HepG2 (cell line): ENCODE measurements at regions not wholly inside any gene's neighbourhood (a gene's known extent, or its start where the extent isn't known, plus 50 kb on each side); places are given as distances from the start of the nearest gene placed in this dataset.

Source experiments
- BCL3 ChIP-seq: sonication (generic); formaldehyde crosslinking; IDR thresholded peaks from 2 replicates; pipeline ENCODE4 v1.5.1; 2020; ENCODE audit warnings: mild to moderate bottlenecking, missing genetic modification reagents, moderate library complexity
- CTCF ChIP-seq: sonication (generic); formaldehyde crosslinking; IDR thresholded peaks from 2 replicates; pipeline ENCODE4 v1.5.0; 2020; ENCODE audit warnings: mild to moderate bottlenecking, missing genetic modification reagents, moderate library complexity
- GTF3A ChIP-seq: sonication (generic); formaldehyde crosslinking; conservative IDR thresholded peaks from 2 replicates; pipeline ENCODE4 v1.4.0; 2020; ENCODE audit warnings: mild to moderate bottlenecking, missing genetic modification reagents
- IKZF4 ChIP-seq: sonication (generic); formaldehyde crosslinking; IDR thresholded peaks from 2 replicates; pipeline ENCODE4 v1.5.1; 2020; ENCODE audit warnings: borderline replicate concordance, mild to moderate bottlenecking, low read depth, missing genetic modification reagents; ENCODE audit errors: not compliant biosample characterization
- IRF9 ChIP-seq: sonication (generic); formaldehyde crosslinking; IDR thresholded peaks from 2 replicates; pipeline ENCODE4 v1.8.0; 2022; ENCODE audit warnings: missing genetic modification reagents, mild to moderate bottlenecking, borderline replicate concordance
- MIER2 ChIP-seq: IDR thresholded peaks from 2 replicates; pipeline ENCODE4 v1.6.1; 2016; ENCODE audit warnings: missing biosample characterization, missing genetic modification reagents
- NR2F6 ChIP-seq, 2 experiments: IDR thresholded peaks; 2 replicates each; pipeline ENCODE4 v1.6.1; 2016; ENCODE audit warnings: antibody characterized with exemption in 1 of 2, mild to moderate bottlenecking in 1 of 2
- TRIM22 ChIP-seq: fragments of 450-650 bp; IDR thresholded peaks from 2 replicates; pipeline ENCODE4 v1.6.1; 2017
- ZBTB21 ChIP-seq: sonication (generic); formaldehyde crosslinking; IDR thresholded peaks from 2 replicates; pipeline ENCODE4 v1.4.0; 2020; ENCODE audit warnings: missing genetic modification reagents
- ZNF230 ChIP-seq: sonication (generic); formaldehyde crosslinking; IDR thresholded peaks from 2 replicates; pipeline ENCODE4 v1.4.0; 2020; ENCODE audit warnings: mild to moderate bottlenecking, missing genetic modification reagents
- ZNF567 ChIP-seq: sonication (generic); formaldehyde crosslinking; IDR thresholded peaks from 2 replicates; pipeline ENCODE4 v1.8.1; 2023; ENCODE audit warnings: mild to moderate bottlenecking, missing genetic modification reagents, borderline replicate concordance
- ZNF589 ChIP-seq: sonication (generic); formaldehyde crosslinking; conservative IDR thresholded peaks from 2 replicates; pipeline ENCODE4 v1.8.0; 2022; ENCODE audit warnings: mild to moderate bottlenecking, moderate library complexity, missing genetic modification reagents
- ZNF615 ChIP-seq: sonication (generic); formaldehyde crosslinking; IDR thresholded peaks from 2 replicates; pipeline ENCODE4 v1.5.0; 2020; ENCODE audit warnings: mild to moderate bottlenecking, missing genetic modification reagents, borderline replicate concordance
- ZNF704 ChIP-seq: sonication (generic); formaldehyde crosslinking; IDR thresholded peaks from 2 replicates; pipeline ENCODE4 v1.8.1; 2023; ENCODE audit warnings: mild to moderate bottlenecking, inconsistent platforms, moderate library complexity, missing genetic modification reagents, borderline replicate concordance
- ZNF775 ChIP-seq: sonication (generic); formaldehyde crosslinking; IDR thresholded peaks from 2 replicates; pipeline ENCODE4 v1.4.0; 2020; ENCODE audit warnings: missing genetic modification reagents, mild to moderate bottlenecking, moderate library complexity, borderline replicate concordance
- ZSCAN20 ChIP-seq: sonication (generic); formaldehyde crosslinking; IDR thresholded peaks from 2 replicates; pipeline ENCODE4 v1.4.0; 2020; ENCODE audit warnings: missing genetic modification reagents, mild to moderate bottlenecking, borderline replicate concordance
- ZSCAN5A ChIP-seq: sonication (generic); formaldehyde crosslinking; IDR thresholded peaks from 2 replicates; pipeline ENCODE4 v1.8.0; 2022; ENCODE audit warnings: mild to moderate bottlenecking, missing genetic modification reagents, borderline replicate concordance

- TF ChIP-seq ZNF589, result no peak; the same call in 1 of the 2 replicates
- no peak for TF ChIP-seq BCL3
- TF ChIP-seq IRF9 (CRISPR knock-in tag), result peak; percentile 65; the same call in 1 of the 2 replicates
- TF ChIP-seq GTF3A (CRISPR knock-in tag), result no peak
- peak; percentile 99 for TF ChIP-seq NR2F6 (IDR thresholded peaks at IDR 0.05)
- TF ChIP-seq NR2F6 (CRISPR knock-in tag; IDR thresholded peaks at IDR 0.05), result peak; percentile 99
- no peak for TF ChIP-seq TRIM22
- TF ChIP-seq ZNF615, result no peak
- TF ChIP-seq ZNF704, result no peak
- peak; percentile 62; the same call in 1 of the 2 replicates for TF ChIP-seq ZNF230 (CRISPR knock-in tag)
- no peak for TF ChIP-seq IKZF4 (CRISPR knock-in tag)
- no peak for TF ChIP-seq ZNF775 (CRISPR knock-in tag)
- TF ChIP-seq MIER2 (CRISPR knock-in tag), result 0 out of 2 replicates have a peak, but pooled peaks have one; percentile 19
- no peak for TF ChIP-seq ZSCAN5A (CRISPR knock-in tag)
- no peak for TF ChIP-seq ZBTB21 (CRISPR knock-in tag)
- TF ChIP-seq ZSCAN20, result no peak
- TF ChIP-seq ZNF567, result no peak
- TF ChIP-seq CTCF (CRISPR knock-in tag), result peak; percentile 24; the same call in 1 of the 2 replicates
These were observed 67.3 kb upstream of the RXRA start (continued) for GRCh38 chr9:134258828-134259546.
